Thymus (tissue), 11 donors: ENCODE measurements at regions not wholly inside any gene's neighbourhood (a gene's known extent, or its start where the extent isn't known, plus 50 kb on each side); places are given as distances from the start of the nearest gene placed in this dataset.
"Not testable (repeated sequence)": the region's sequence is repeated elsewhere in the genome, so short reads cannot be mapped to it uniquely, and the experiment has no call there.

Source experiments
- DNase-seq, 9 donors: peaks; one replicate each; pipeline ENCODE4 v3.0.0-alpha.2; 2013; ENCODE audit warnings: low spot score in 9 of 9, low read depth in 6 of 9, missing footprints in 1 of 9
- H3K27ac ChIP-seq, 2 donors: one replicate each; pipeline ENCODE4 v1.5.1; 2013; ENCODE audit warnings: control low read depth in 1 of 2, low read depth in 1 of 2, low read length in 1 of 2, mild to moderate bottlenecking in 1 of 2, moderate library complexity in 1 of 2
- H3K27me3 ChIP-seq, 2 donors: one replicate each; pipeline ENCODE4 v1.5.1; 2013; ENCODE audit warnings: low read length in 1 of 2; ENCODE audit not compliant: control insufficient read depth in 2 of 2, insufficient read depth in 1 of 2
- H3K36me3 ChIP-seq, 2 donors: one replicate each; pipeline ENCODE4 v1.5.1; 2013; ENCODE audit warnings: low read length in 1 of 2, mild to moderate bottlenecking in 1 of 2, moderate library complexity in 1 of 2; ENCODE audit not compliant: control insufficient read depth in 2 of 2, insufficient read depth in 2 of 2
- H3K4me1 ChIP-seq, 2 donors: one replicate each; pipeline ENCODE4 v1.5.1; 2013; ENCODE audit warnings: low read length in 2 of 2; ENCODE audit not compliant: control insufficient read depth in 2 of 2, insufficient read depth in 2 of 2
- H3K4me3 ChIP-seq, 2 donors: one replicate each; pipeline ENCODE4 v1.5.1; 2013; ENCODE audit warnings: low read length in 2 of 2, control low read depth in 1 of 2, mild to moderate bottlenecking in 1 of 2
- H3K9me3 ChIP-seq, 2 donors: one replicate each; pipeline ENCODE4 v1.5.1; 2013; ENCODE audit warnings: low read length in 1 of 2, mild to moderate bottlenecking in 1 of 2; ENCODE audit not compliant: control insufficient read depth in 2 of 2, insufficient read depth in 1 of 2
- WGBS: extraction: QIAGEN DNeasy Blood & Tissue Kit; methylation state at CpG from one replicate; pipeline ENCODE4 v1.1.7; 2013; 5-methylcytosine and 5-hydroxymethylcytosine counted together
- donor health status: healthy.

- Histone ChIP-seq H3K4me3 (no peak overlapping the region), H3K27ac (no peak overlapping the region), H3K9me3 (no peaks in the 10 kb centered on the region), H3K4me1 (no peaks in the 10 kb centered on the region), H3K36me3 (no peaks in the 10 kb centered on the region), H3K27me3 (no peaks in the 10 kb centered on the region)
- DNase-seq: no peak
- WGBS: 91% methylated on average over 3 of the region's 3 CpGs
These were observed 55.5 kb upstream of the DAAM1 start for GRCh38 chr14:59132796-59133494.

- no peaks in the 10 kb centered on the region for H3K36me3 ChIP-seq
- H3K9me3 ChIP-seq: no peaks in the 10 kb centered on the region
- H3K4me1 ChIP-seq: no peaks in the 10 kb centered on the region
- DNase-seq: no peak
- no peak overlapping the region for H3K4me3 ChIP-seq
- 94% methylated on average over 4 of the region's 4 CpGs for WGBS
- no peak overlapping the region for H3K27ac ChIP-seq
- H3K27me3 ChIP-seq: no peaks in the 10 kb centered on the region
These were observed 54.8 kb upstream of the DAAM1 start for GRCh38 chr14:59133709-59134108.

- Histone ChIP-seq H3K4me3 (no peak overlapping the region), H3K9me3 (no peaks in the 10 kb centered on the region), H3K36me3 (no peaks in the 10 kb centered on the region), H3K27me3 (no peaks in the 10 kb centered on the region), H3K27ac (no peak overlapping the region), H3K4me1 (no peaks in the 10 kb centered on the region)
- DNase-seq: no peak
- 95% methylated on average over 3 of the region's 3 CpGs for WGBS
These were observed 54.2 kb upstream of the DAAM1 start for GRCh38 chr14:59134307-59134706.

- 96% methylated on average over 3 of the region's 3 CpGs for WGBS
These were observed 51.2 kb upstream of the DAAM1 start for GRCh38 chr14:59137256-59137655.

GRCh38 chr14:59138576-59138975, 49.9 kb upstream of the DAAM1 start:
- not testable (repeated sequence) for H3K27me3 ChIP-seq, DNase-seq, H3K36me3 ChIP-seq, H3K27ac ChIP-seq, H3K4me3 ChIP-seq, H3K4me1 ChIP-seq, H3K9me3 ChIP-seq
- WGBS: 77% methylated on average over 5 of the region's 5 CpGs

More at GRCh38 chr14:59137256-59137655, 51.2 kb upstream of the DAAM1 start:
- no peaks in the 10 kb centered on the region for H3K36me3 ChIP-seq
- DNase-seq: no peak
- no peaks in the 10 kb centered on the region for H3K9me3 ChIP-seq
- no peaks in the 10 kb centered on the region for H3K27me3 ChIP-seq
- no peak overlapping the region for H3K27ac ChIP-seq
- H3K4me1 ChIP-seq: no peaks in the 10 kb centered on the region
- H3K4me3 ChIP-seq: no peak overlapping the region
